Activated CD4-positive, alpha-beta memory T cell treated with anti-CD3 and anti-CD28 coated beads, Interleukin-2, amount 10 ng/mL, durations not matched to agents 7 days and 5 days (primary cell): ENCODE measurements at regions not wholly inside any gene's neighbourhood (a gene's known extent, or its start where the extent isn't known, plus 50 kb on each side); places are given as distances from the start of the nearest gene placed in this dataset.
"Not testable (repeated sequence)": the region's sequence is repeated elsewhere in the genome, so short reads cannot be mapped to it uniquely, and the experiment has no call there.

Experiments
- CTCF ChIA-PET: fragments of 350-600 bp; sonication (Branson Sonifier 250); formaldehyde crosslinking; loops from one replicate; lab custom pipeline; 2021; ENCODE audit warnings: antibody characterized with exemption, inconsistent platforms; lab: Charles Lee
- POLR2A ChIA-PET: fragments of 350-600 bp; sonication (Branson Sonifier 250); formaldehyde crosslinking; loops from one replicate; lab custom pipeline; 2021; ENCODE audit warnings: antibody characterized with exemption; lab: Charles Lee
- DNase-seq: peaks from one replicate; pipeline ENCODE4 v3.0.0-alpha.2; 2020
- H3K27ac Mint-ChIP-seq: one replicate; pipeline ENCODE4 v1.8.0; 2021; ENCODE audit warnings: mild to moderate bottlenecking, mixed read lengths
- H3K27me3 Mint-ChIP-seq: one replicate; pipeline ENCODE4 v1.8.0; 2021; ENCODE audit warnings: mixed read lengths
- H3K36me3 Mint-ChIP-seq: one replicate; pipeline ENCODE4 v1.8.0; 2021; ENCODE audit warnings: low read depth, mixed read lengths
- H3K4me1 Mint-ChIP-seq: one replicate; pipeline ENCODE4 v1.8.0; 2021; ENCODE audit warnings: mixed read lengths
- H3K4me3 Mint-ChIP-seq: one replicate; pipeline ENCODE4 v1.8.0; 2021; ENCODE audit warnings: mild to moderate bottlenecking, mixed read lengths
- H3K9me3 Mint-ChIP-seq: one replicate; pipeline ENCODE4 v1.8.0; 2021; ENCODE audit warnings: mixed read lengths

DNA sequence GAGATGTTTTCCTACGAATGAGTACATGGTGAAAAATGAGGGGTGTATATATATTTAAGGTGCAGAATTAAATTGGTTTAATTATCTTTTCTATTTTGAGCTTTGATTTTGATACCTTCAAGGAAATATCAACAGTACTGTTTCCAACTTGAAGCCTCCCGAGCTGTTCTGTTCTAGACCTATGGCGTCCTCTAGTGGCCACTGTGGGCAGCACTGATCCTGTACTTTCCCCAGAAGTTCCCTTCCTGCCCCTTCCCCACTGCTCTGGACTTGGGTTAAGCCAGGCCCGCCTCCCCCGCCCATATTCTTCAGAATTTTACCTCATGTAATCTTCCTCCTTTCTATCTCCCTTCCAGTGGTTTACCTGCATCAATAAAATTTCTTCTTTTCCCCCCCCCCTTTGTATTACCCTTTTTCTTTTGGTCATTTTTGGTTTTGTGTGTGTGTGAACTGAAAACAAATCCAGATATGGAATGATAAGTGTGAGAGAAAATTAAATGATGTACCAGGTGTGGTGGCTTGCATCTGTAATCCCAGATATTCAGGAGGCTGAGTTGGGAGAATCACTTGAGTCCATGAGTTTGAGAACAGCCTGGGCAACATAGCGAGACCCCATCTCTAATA, 1643.5 kb downstream of the TP53TG3F start:
- ChIA-PET CTCF (no interaction called here), POLR2A (no interaction called here)
- Mint-ChIP-seq H3K4me3 (no peak overlapping the region), H3K27ac (no peak overlapping the region), H3K4me1 (no peaks in the 10 kb centered on the region), H3K9me3 (peaks cover 17% of the 10 kb centered on the region), H3K27me3 (no peaks in the 10 kb centered on the region), H3K36me3 (no peaks in the 10 kb centered on the region)
- DNase-seq, result no peak

- H3K4me1 Mint-ChIP-seq, DNase-seq, H3K9me3 Mint-ChIP-seq, H3K27me3 Mint-ChIP-seq, CTCF ChIA-PET, H3K36me3 Mint-ChIP-seq, H3K27ac Mint-ChIP-seq, POLR2A ChIA-PET, H3K4me3 Mint-ChIP-seq: not testable (repeated sequence)
Observed at GRCh38 chr16:35111772-35112171, 1652.4 kb downstream of the TP53TG3F start.

- CTCF ChIA-PET, result no interaction called here
- H3K4me3 Mint-ChIP-seq, result no peak overlapping the region
Observed at GRCh38 chr16:35131429-35131828, 1672.0 kb downstream of the TP53TG3F start.

GRCh38 chr16:35134471-35134870, 1675.1 kb downstream of the TP53TG3F start:
- H3K36me3 Mint-ChIP-seq, result no peaks in the 10 kb centered on the region
- POLR2A ChIA-PET, result no interaction called here
- H3K4me3 Mint-ChIP-seq, result no peak overlapping the region

More at GRCh38 chr16:35131429-35131828, 1672.0 kb downstream of the TP53TG3F start:
- H3K27ac Mint-ChIP-seq, result no peak overlapping the region
- H3K27me3 Mint-ChIP-seq, result no peaks in the 10 kb centered on the region
- no peaks in the 10 kb centered on the region for H3K4me1 Mint-ChIP-seq
- DNase-seq, result no peak
- POLR2A ChIA-PET, result no interaction called here
- H3K9me3 Mint-ChIP-seq, result peaks cover 15% of the 10 kb centered on the region
- no peaks in the 10 kb centered on the region for H3K36me3 Mint-ChIP-seq

DNA sequence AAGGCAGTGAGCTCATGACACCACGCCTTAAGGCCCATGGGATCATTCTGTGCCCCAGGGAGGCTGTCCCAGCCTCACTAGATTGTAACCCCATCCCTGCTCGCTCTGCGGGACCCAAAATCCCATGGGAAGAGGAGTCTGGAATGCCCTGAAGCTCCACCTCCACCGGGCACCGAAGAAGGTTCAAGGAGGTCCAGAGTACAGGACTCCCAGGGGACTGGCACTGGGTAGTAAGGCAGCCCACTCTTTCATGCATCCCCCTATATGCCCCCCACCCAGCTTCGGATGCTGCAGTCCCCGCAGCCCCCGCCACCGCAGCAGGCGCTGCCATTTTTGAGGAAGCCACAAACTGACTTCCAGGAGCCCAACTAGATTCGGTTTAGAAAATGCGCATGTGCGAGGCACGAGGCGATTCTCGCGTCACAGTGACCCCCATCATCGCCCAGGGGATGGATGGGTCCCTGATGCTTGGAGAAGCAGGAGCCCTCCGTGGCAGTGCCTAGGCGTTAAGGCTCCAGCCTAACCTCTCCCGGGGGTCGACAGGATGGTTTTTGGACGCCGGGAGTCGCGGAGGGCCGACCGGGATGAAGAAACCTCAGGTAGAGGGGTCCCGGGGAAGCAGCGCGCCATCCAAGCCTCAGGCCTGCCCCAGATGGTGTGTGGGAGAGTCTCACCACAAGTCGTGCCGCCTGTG, 1681.0 kb downstream of the TP53TG3F start:
- Mint-ChIP-seq H3K9me3 (peaks cover 24% of the 10 kb centered on the region), H3K27ac (no peak overlapping the region), H3K4me3 (no peak overlapping the region), H3K4me1 (no peaks in the 10 kb centered on the region), H3K36me3 (peaks cover 4% of the 10 kb centered on the region), H3K27me3 (no peaks in the 10 kb centered on the region)
- ChIA-PET CTCF (no interaction called here), POLR2A (no interaction called here)
- DNase-seq, result no peak

More at GRCh38 chr16:35134471-35134870, 1675.1 kb downstream of the TP53TG3F start:
- no peaks in the 10 kb centered on the region for H3K27me3 Mint-ChIP-seq
- H3K4me1 Mint-ChIP-seq, result no peaks in the 10 kb centered on the region
- CTCF ChIA-PET, result no interaction called here
- no peak for DNase-seq
- no peak overlapping the region for H3K27ac Mint-ChIP-seq
- peaks cover 13% of the 10 kb centered on the region for H3K9me3 Mint-ChIP-seq

GRCh38 chr16:35141303-35141702, 1681.9 kb downstream of the TP53TG3F start:
- no peak for DNase-seq
- Mint-ChIP-seq H3K9me3 (peaks cover 24% of the 10 kb centered on the region), H3K27ac (no peak overlapping the region), H3K36me3 (peaks cover 4% of the 10 kb centered on the region), H3K4me3 (no peak overlapping the region), H3K27me3 (no peaks in the 10 kb centered on the region), H3K4me1 (no peaks in the 10 kb centered on the region)
- POLR2A ChIA-PET, result no interaction called here
- CTCF ChIA-PET, result no interaction called here

DNA sequence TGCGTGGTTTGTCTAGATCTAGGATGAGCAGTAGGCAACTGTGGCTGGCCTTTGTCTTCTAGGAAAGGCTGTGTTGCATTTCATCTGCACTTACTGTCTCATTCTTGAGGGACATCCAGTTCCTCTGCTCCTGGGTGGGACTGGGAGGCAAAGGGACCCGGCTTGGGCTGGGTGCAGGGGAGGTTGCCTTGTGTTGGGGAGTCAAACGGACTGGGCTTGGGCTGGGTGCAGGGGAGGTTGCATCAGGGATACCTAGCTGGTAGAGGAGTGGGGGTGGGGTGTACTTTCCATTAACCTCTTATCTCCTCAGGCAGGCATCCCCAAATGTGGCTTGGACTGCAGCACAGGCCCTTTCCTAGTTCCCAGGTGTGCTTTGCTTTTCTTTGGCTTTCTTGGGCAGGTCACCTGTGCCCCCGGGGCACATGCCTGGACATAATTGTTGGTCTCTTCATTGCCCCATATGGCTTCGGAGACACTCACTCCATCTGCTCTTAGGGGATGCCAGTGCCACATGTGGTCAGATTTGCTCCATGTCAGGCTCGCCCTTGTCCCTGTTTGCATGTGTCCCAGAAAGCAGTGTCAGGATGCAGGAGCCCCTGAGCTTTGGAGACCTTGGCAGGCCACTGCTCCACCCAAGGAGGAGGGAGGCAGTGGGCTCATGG, 1682.9 kb downstream of the TP53TG3F start:
- no peak overlapping the region for H3K27ac Mint-ChIP-seq
- H3K4me3 Mint-ChIP-seq, result no peak overlapping the region
- H3K4me1 Mint-ChIP-seq, result no peaks in the 10 kb centered on the region
- no peaks in the 10 kb centered on the region for H3K27me3 Mint-ChIP-seq
- H3K9me3 Mint-ChIP-seq, result peaks cover 26% of the 10 kb centered on the region
- peaks cover 4% of the 10 kb centered on the region for H3K36me3 Mint-ChIP-seq
- POLR2A ChIA-PET, result no interaction called here
- no peak for DNase-seq
- CTCF ChIA-PET, result no interaction called here

DNA sequence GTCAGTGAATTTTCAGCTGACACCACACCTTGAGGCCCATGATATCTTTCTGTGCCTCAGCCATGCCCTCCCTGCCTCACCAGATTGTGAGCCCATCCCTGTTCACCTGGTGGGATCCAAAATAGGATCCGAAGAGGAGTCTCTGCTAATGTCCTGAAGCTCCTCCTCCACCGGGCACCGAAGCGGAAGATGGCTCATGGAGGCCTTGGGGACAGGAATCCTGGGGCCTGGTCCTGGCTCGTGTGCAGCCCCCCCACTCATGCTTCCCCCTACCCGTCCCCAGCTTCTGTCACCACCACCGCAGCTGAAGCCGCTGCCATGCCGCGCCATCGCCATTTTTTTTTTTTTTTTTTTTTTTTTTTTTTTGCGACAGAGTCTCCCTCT, 1683.4 kb downstream of the TP53TG3F start:
- Mint-ChIP-seq H3K27ac (no peak overlapping the region), H3K27me3 (no peaks in the 10 kb centered on the region), H3K9me3 (peaks cover 28% of the 10 kb centered on the region), H3K4me1 (no peaks in the 10 kb centered on the region), H3K4me3 (no peak overlapping the region), H3K36me3 (peaks cover 4% of the 10 kb centered on the region)
- no peak for DNase-seq
- ChIA-PET CTCF (no interaction called here), POLR2A (no interaction called here)

DNA sequence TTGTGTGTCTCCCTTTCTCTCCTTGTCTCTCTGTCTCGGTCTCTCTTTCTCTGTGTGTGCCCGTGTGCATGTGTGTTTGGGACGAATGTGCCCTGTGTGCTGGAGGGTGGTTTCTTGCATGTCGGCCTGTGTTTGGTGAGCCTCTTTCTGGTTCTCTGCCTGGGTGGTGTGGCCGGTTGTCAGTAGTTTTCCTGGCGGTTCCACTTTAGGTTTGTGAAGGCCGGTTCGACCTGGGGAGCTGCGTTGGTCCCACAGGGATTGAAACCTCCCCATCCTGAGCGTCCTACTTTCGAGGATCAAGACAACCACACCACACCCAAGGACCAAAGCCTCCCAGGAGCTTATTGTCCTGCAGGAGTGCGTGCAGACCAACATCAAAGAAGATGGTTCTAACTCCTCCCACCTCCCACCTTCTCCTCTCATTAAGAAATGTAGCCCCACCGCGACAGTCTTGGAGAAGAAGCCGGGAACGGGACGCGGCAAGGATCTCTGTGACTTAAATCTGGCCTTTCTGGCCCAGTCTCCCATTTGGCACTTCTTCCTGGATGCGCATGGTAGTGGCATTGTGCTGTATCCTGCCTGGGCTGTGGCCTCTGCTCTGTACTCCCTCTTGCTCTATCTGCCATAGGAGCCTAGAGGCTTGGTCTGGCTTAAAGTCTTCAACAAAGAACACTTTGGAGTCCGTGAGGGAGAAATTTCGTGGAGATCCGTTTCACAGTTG, 1685.0 kb downstream of the TP53TG3F start:
- ChIA-PET CTCF (no interaction called here), POLR2A (no interaction called here)
- H3K9me3 Mint-ChIP-seq, result peaks cover 39% of the 10 kb centered on the region
- H3K4me3 Mint-ChIP-seq, result no peak overlapping the region
- no peak overlapping the region for H3K27ac Mint-ChIP-seq
- no peak for DNase-seq
- H3K36me3 Mint-ChIP-seq, result peaks cover 4% of the 10 kb centered on the region
- no peaks in the 10 kb centered on the region for H3K27me3 Mint-ChIP-seq
- no peaks in the 10 kb centered on the region for H3K4me1 Mint-ChIP-seq

DNA sequence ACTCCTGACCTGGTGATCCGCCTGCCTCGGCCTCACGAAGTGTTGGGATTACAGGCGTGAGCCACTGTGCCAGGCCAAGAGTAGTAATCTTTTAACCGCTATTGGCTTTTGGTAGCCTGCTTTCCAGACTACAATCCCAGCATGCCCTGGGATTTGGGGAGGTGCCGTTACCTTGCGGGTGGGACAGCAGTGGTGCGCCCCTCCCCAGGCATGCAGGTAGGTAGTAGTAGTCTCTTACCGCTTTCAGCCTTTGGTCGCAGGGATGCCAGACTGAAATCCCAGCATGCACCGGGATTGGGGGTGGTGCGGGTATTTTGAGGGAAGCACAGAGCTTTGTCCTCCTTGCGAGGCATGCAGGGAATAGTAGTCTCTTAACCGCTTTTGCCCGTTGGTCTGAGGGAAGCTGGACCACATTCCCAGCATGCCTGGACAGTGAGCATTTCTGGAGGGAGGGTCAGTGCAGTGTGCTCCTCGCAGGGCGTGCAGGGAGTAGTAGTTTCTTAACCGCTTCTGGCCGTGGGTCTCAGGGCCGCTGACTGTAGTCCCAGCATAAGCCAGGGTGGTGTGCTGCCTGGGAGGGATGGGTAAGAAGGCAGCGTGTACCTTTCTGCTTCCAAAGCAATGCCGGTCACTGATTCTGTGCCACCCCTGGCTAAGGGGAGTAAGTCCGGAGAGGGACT, 1686.8 kb downstream of the TP53TG3F start:
- H3K9me3 Mint-ChIP-seq, result peaks cover 34% of the 10 kb centered on the region
- peaks cover 2% of the 10 kb centered on the region for H3K36me3 Mint-ChIP-seq
- H3K27me3 Mint-ChIP-seq, result no peaks in the 10 kb centered on the region
- no peak overlapping the region for H3K4me3 Mint-ChIP-seq
- H3K4me1 Mint-ChIP-seq, result no peaks in the 10 kb centered on the region
- no peak overlapping the region for H3K27ac Mint-ChIP-seq
- ChIA-PET CTCF (no interaction called here), POLR2A (no interaction called here)
- DNase-seq, result no peak

DNA sequence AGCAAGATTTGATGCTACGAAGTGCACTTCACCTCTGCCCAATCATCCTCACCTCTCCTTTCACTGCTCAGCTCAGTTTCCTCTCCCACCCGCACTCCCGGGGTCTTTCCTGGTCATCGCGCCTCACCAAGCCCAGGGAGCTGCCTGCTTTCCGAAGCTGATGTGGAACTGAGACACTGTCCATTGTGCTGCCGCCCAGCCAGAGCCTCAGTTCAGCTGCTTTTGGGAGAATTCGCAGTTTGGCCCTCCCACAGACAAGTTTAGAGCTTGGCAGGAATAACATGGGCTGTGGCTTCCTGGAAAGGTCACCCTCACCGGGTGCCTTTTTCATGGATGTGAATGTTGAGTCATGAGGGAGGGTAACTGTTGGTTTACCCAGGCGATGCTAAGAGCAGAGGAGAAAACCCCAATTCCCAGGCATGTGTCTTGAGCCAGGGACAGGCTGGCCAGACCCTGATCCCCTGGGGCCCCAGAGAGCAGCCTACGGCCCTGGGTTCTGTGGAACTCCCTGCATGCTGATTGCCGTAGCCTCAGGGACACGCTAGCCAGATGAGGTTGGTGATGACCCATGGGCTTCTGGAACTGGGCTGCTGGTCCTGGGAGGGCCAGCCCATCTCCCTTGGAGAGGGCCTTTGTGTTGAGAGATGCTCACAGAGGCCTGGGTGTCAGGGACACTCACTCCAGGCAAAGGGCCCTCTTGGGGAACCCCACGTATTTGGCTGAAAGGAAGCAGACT, 1687.5 kb downstream of the TP53TG3F start:
- H3K9me3 Mint-ChIP-seq, result peaks cover 37% of the 10 kb centered on the region
- no peaks in the 10 kb centered on the region for H3K27me3 Mint-ChIP-seq
- peaks cover 2% of the 10 kb centered on the region for H3K36me3 Mint-ChIP-seq
- no peak overlapping the region for H3K27ac Mint-ChIP-seq
- POLR2A ChIA-PET, result no interaction called here
- CTCF ChIA-PET, result no interaction called here
- DNase-seq, result no peak
- no peaks in the 10 kb centered on the region for H3K4me1 Mint-ChIP-seq
- no peak overlapping the region for H3K4me3 Mint-ChIP-seq
